ENCODE measurements at regions not wholly inside any gene's neighbourhood (a gene's known extent, or its start where the extent isn't known, plus 50 kb on each side); places are given as distances from the start of the nearest gene placed in this dataset.

DNA sequence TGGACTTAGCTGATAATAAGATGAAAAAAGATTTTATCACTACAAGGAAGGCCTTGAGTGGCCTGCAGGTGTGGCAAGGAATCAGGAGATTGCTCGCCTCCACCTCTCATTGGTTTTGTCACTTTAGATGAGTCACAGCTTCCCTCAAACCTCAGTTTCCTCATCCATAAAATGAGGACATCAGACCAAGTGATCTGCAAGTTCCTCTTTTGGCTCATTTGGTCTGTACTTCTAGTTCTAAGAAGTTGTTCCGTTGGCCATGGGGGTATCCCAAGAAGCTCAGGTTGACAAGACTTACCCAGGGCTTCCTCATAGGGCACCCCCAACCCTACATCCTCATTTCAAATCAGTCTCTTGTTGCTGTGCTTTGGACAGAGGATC lies 254.1 kb downstream of the UACA start:
- Histone ChIP-seq H2BK120ac (replicated peaks; ENCODE audit: low read depth, low read length) (no peak overlapping the region), H4K5ac (ENCODE audit: insufficient read length, low read depth, low read length) (no peak overlapping the region), H2BK20ac (ENCODE audit: low read length) (no peak overlapping the region), H3K27ac (ENCODE audit: low read depth, low read length) (no peak overlapping the region), H3K23me2 (ENCODE audit: low read depth, low read length) (no peaks in the 10 kb centered on the region), H2AK5ac (ENCODE audit: low read depth, low read length) (no peak overlapping the region), H3K18ac (ENCODE audit: extremely low read depth, low read length) (no peak overlapping the region), H3K56ac (replicated peaks; ENCODE audit: insufficient read length, low read depth, low read length) (no peak overlapping the region), H3K4me3 (ENCODE audit: extremely low read depth in 1 of 4, insufficient read depth in 2 of 4, low read depth in 3 of 4, low read length in 4 of 4) (no peak overlapping the region), H2BK12ac (ENCODE audit: low read depth, low read length) (0 out of 2 replicates have a peak overlapping the region, but pooled peaks have one; percentile 3), H2BK5ac (ENCODE audit: low read depth, low read length) (no peak overlapping the region), H3K4me1 (replicated peaks in 1 of 4; ENCODE audit: control insufficient read depth in 3 of 4, insufficient read depth in 4 of 4, low read length in 3 of 4) (peaks cover 9 to 25% (median 19%) of the 10 kb centered on the region in 4 experiments), H4K8ac (ENCODE audit: extremely low read depth, insufficient read depth, low read length) (no peak overlapping the region), H2BK15ac (ENCODE audit: low read length) (no peak overlapping the region; the same call in none of the 2 replicates), H3K79me2 (ENCODE audit: control insufficient read depth in 1 of 2, insufficient read depth in 2 of 2, low read length in 2 of 2) (no peaks in the 10 kb centered on the region), H3K9ac (replicated peaks in 1 of 4; ENCODE audit: extremely low read depth in 1 of 4, low read depth in 3 of 4, low read length in 3 of 4) (no peak overlapping the region), H3K23ac (ENCODE audit: insufficient read length) (no peak overlapping the region), H3K4me2 (ENCODE audit: insufficient read depth in 1 of 2, low read depth in 2 of 2, low read length in 2 of 2) (no peak overlapping the region), H3K14ac (ENCODE audit: insufficient read length) (no peak overlapping the region), H3K4ac (replicated peaks; ENCODE audit: insufficient read length, low read depth, low read length) (no peak overlapping the region), H4K91ac (replicated peaks; ENCODE audit: insufficient read length, low read length) (no peak overlapping the region), H2AFZ (ENCODE audit: low read length) (no peak overlapping the region), H3K27me3 (replicated peaks in 1 of 4; ENCODE audit: control insufficient read depth in 3 of 4, extremely low read depth in 1 of 4, insufficient read depth in 3 of 4, low read length in 3 of 4) (no peaks in the 10 kb centered on the region), H3K79me1 (ENCODE audit: low read depth, low read length) (no peaks in the 10 kb centered on the region), H4K20me1 (replicated peaks in 1 of 2; ENCODE audit: control insufficient read depth in 1 of 2, insufficient read depth in 2 of 2, low read length in 2 of 2) (no peaks in the 10 kb centered on the region), H3K36me3 (ENCODE audit: control insufficient read depth in 2 of 4, insufficient read depth in 4 of 4, low read length in 3 of 4) (no peaks in the 10 kb centered on the region), H3K9me3 (ENCODE audit: insufficient read depth in 2 of 2, low read depth in 1 of 2, low read length in 1 of 2) (peaks cover 0 to 3% of the 10 kb centered on the region in 2 experiments; a peak in 2 of 4 replicates)
- CTCF ChIA-PET (ENCODE audit: partially characterized antibody), result interaction anchor here (0.8 to 2.7 kb wide), 13 partner anchors 10 to 241 kb away, joined by 3 to 13 read pairs (median 4); no protein-coding TSS in a partner anchor
- FAIRE-seq (no peak), DNase-seq (ENCODE audit: low read depth in 1 of 2, low spot score in 2 of 2) (no peak)
- 72% methylated on average over 2 of the region's 2 CpGs; no CpG with 5 or more reads in 1 of the 2 experiments for WGBS, 2 experiments (ENCODE audit: extremely low coverage in 1 of 2, insufficient coverage in 1 of 2, insufficient read length in 1 of 2, insufficient replicate concordance in 2 of 2, low coverage in 1 of 2, low lambda C conversion rate in 2 of 2, missing lambda C conversion rate in 1 of 2)
- POLR2A ChIA-PET (ENCODE audit: partially characterized antibody), result no interaction called here
- TF ChIP-seq, protein P1, sequence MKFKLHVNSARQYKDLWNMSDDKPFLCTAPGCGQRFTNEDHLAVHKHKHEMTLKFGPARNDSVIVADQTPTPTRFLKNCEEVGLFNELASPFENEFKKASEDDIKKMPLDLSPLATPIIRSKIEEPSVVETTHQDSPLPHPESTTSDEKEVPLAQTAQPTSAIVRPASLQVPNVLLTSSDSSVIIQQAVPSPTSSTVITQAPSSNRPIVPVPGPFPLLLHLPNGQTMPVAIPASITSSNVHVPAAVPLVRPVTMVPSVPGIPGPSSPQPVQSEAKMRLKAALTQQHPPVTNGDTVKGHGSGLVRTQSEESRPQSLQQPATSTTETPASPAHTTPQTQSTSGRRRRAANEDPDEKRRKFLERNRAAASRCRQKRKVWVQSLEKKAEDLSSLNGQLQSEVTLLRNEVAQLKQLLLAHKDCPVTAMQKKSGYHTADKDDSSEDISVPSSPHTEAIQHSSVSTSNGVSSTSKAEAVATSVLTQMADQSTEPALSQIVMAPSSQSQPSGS (IDR thresholded peaks at IDR 0.05; ENCODE audit: low read length), result no peak
- TF ChIP-seq TBP (IDR thresholded peaks at IDR 0.05; ENCODE audit: low read depth, low read length), result no peak
- no peak for TF ChIP-seq CTBP2 (IDR thresholded peaks at IDR 0.05; ENCODE audit: borderline replicate concordance, insufficient read depth, insufficient read length, low read length)
- TF ChIP-seq, protein P2, sequence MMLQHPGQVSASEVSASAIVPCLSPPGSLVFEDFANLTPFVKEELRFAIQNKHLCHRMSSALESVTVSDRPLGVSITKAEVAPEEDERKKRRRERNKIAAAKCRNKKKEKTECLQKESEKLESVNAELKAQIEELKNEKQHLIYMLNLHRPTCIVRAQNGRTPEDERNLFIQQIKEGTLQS (IDR thresholded peaks at IDR 0.05; ENCODE audit: insufficient read depth, low read depth, low read length), result no peak
- no peak for TF ChIP-seq ZNF274 (IDR thresholded peaks at IDR 0.05; ENCODE audit: borderline replicate concordance, extremely low read depth, low read length)
- no peak for TF ChIP-seq SIRT6 (IDR thresholded peaks at IDR 0.05; ENCODE audit: low read length)
- no peak for TF ChIP-seq TAF7 (optimal IDR thresholded peaks at IDR 0.05; ENCODE audit: borderline replicate concordance, low read depth, low read length)
- no peak for TF ChIP-seq SRF (IDR thresholded peaks at IDR 0.05; ENCODE audit: low read depth, low read length)
- TF ChIP-seq SIN3A (conservative IDR thresholded peaks at IDR 0.05 in 1 of 2, IDR thresholded peaks at IDR 0.05 in 1 of 2; ENCODE audit: low read depth in 1 of 2, low read length in 2 of 2), result no peak
- TF ChIP-seq NRF1 (IDR thresholded peaks at IDR 0.05; ENCODE audit: low read depth, low read length), result no peak
- no peak for TF ChIP-seq SP1 (IDR thresholded peaks at IDR 0.05; ENCODE audit: low read depth, low read length)

Data from H1 (cell line).